ENCODE measurements at regions not wholly inside any gene's neighbourhood (a gene's known extent, or its start where the extent isn't known, plus 50 kb on each side); places are given as distances from the start of the nearest gene placed in this dataset.
A peak's percentile ranks its signal among the peaks of the same experiment; 100 is the strongest.

GRCh38 chr3:94293793-94294195 is 230.9 kb downstream of the NSUN3 start (continued):
- peak; percentile 62; the same call in 1 of the 2 replicates for TF ChIP-seq BCL11A (tag by site-specific recombination; IDR thresholded peaks at IDR 0.05; ENCODE audit: low read depth)
- peak; percentile 39; the same call in 1 of the 2 replicates for TF ChIP-seq ZBTB8A (tag by site-specific recombination; IDR thresholded peaks at IDR 0.05)
- TF ChIP-seq ZBTB44 (tag by site-specific recombination; IDR thresholded peaks at IDR 0.05), result peak; percentile 66; the same call in 1 of the 2 replicates
- TF ChIP-seq ZNF692 (tag by site-specific recombination; IDR thresholded peaks at IDR 0.05), result 0 out of 2 replicates have a peak, but pooled peaks have one; percentile 19
- peak; percentile 82 for TF ChIP-seq PRDM6 (tag by site-specific recombination; IDR thresholded peaks at IDR 0.05)
- no peak for TF ChIP-seq ZNF202 (tag by site-specific recombination; IDR thresholded peaks at IDR 0.05; ENCODE audit: borderline replicate concordance)
- peak; percentile 89 for TF ChIP-seq TSHZ1 (tag by site-specific recombination; IDR thresholded peaks at IDR 0.05; ENCODE audit: borderline replicate concordance)
- TF ChIP-seq ZNF501 (tag by site-specific recombination; IDR thresholded peaks at IDR 0.05), result peak; percentile 46; the same call in 1 of the 2 replicates
- TF ChIP-seq ZNF214 (tag by site-specific recombination; IDR thresholded peaks at IDR 0.05; ENCODE audit: borderline replicate concordance), result no peak
- TF ChIP-seq ZNF391 (tag by site-specific recombination; IDR thresholded peaks at IDR 0.05; ENCODE audit: borderline replicate concordance, low read depth), result peak; percentile 18; the same call in 1 of the 2 replicates
- TF ChIP-seq ZNF701 (tag by site-specific recombination; IDR thresholded peaks at IDR 0.05), result no peak
- no peak for TF ChIP-seq ZNF433 (tag by site-specific recombination; IDR thresholded peaks at IDR 0.05; ENCODE audit: low read depth)
- peak; percentile 84 for TF ChIP-seq WT1 (tag by site-specific recombination; IDR thresholded peaks at IDR 0.05)
- no peak for TF ChIP-seq ZNF138 (tag by site-specific recombination; IDR thresholded peaks at IDR 0.05; ENCODE audit: borderline replicate concordance)
- TF ChIP-seq ZNF366 (tag by site-specific recombination; conservative IDR thresholded peaks at IDR 0.05), result peak; percentile 72
- TF ChIP-seq SALL2 (tag by site-specific recombination; IDR thresholded peaks at IDR 0.05; ENCODE audit: borderline replicate concordance), result no peak
- 0 out of 2 replicates have a peak, but pooled peaks have one; percentile 37 for TF ChIP-seq ZBTB48 (tag by site-specific recombination; IDR thresholded peaks at IDR 0.05)
- TF ChIP-seq OSR2 (tag by site-specific recombination; IDR thresholded peaks at IDR 0.05), result peak; percentile 86
- peak; percentile 39; the same call in 1 of the 2 replicates for TF ChIP-seq ATF2 (tag by site-specific recombination; IDR thresholded peaks at IDR 0.05; ENCODE audit: low read depth)
- TF ChIP-seq ZNF132 (tag by site-specific recombination; IDR thresholded peaks at IDR 0.05; ENCODE audit: borderline replicate concordance), result no peak

All from HEK293 (cell line).